ENCODE measurements at regions not wholly inside any gene's neighbourhood (a gene's known extent, or its start where the extent isn't known, plus 50 kb on each side); places are given as distances from the start of the nearest gene placed in this dataset.

- H3K27ac ChIP-seq (ENCODE audit: low read depth, low read length) = no peak overlapping the region
- H3K4me2 ChIP-seq (ENCODE audit: insufficient read depth, low read length) = no peak overlapping the region
- no peaks in the 10 kb centered on the region for H3K79me2 ChIP-seq (ENCODE audit: insufficient read depth, low read length)
- no peak overlapping the region for H2AFZ ChIP-seq (ENCODE audit: low read length)
- H3K4me1 ChIP-seq (ENCODE audit: insufficient read depth, low read length) = no peaks in the 10 kb centered on the region
- no peaks in the 10 kb centered on the region for H4K20me1 ChIP-seq (ENCODE audit: insufficient read depth, low read length)
- no peaks in the 10 kb centered on the region for H3K9me3 ChIP-seq (ENCODE audit: low read depth, low read length)
- no peak for TF ChIP-seq CTCF (IDR thresholded peaks at IDR 0.05; ENCODE audit: extremely low read depth, low read depth, low read length)
- DNase-seq (ENCODE audit: insufficient read length, low spot score, missing footprints) = no peak
- no peaks in the 10 kb centered on the region for H3K27me3 ChIP-seq (ENCODE audit: insufficient read depth, low read length)
- no peak overlapping the region for H3K4me3 ChIP-seq (ENCODE audit: insufficient read depth, low read length)
- no peaks in the 10 kb centered on the region for H3K36me3 ChIP-seq (ENCODE audit: insufficient read depth, low read length)
Measured at GRCh38 chr1:116278541-116278866, 94.5 kb upstream of the ATP1A1 start.

- Histone ChIP-seq H3K36me3 (ENCODE audit: insufficient read depth, low read length) (no peaks in the 10 kb centered on the region), H3K4me1 (ENCODE audit: insufficient read depth, low read length) (no peaks in the 10 kb centered on the region), H3K27me3 (ENCODE audit: insufficient read depth, low read length) (no peaks in the 10 kb centered on the region), H3K79me2 (ENCODE audit: insufficient read depth, low read length) (no peaks in the 10 kb centered on the region), H3K9me3 (ENCODE audit: low read depth, low read length) (no peaks in the 10 kb centered on the region), H2AFZ (ENCODE audit: low read length) (no peak overlapping the region), H3K4me3 (ENCODE audit: insufficient read depth, low read length) (no peak overlapping the region), H4K20me1 (ENCODE audit: insufficient read depth, low read length) (no peaks in the 10 kb centered on the region), H3K27ac (ENCODE audit: low read depth, low read length) (no peak overlapping the region), H3K4me2 (ENCODE audit: insufficient read depth, low read length) (no peak overlapping the region)
- DNase-seq (ENCODE audit: insufficient read length, low spot score, missing footprints) = no peak
- no peak for TF ChIP-seq CTCF (IDR thresholded peaks at IDR 0.05; ENCODE audit: extremely low read depth, low read depth, low read length)
Measured at GRCh38 chr1:116279715-116280114, 93.3 kb upstream of the ATP1A1 start.

GRCh38 chr1:116284819-116285390 is 88.1 kb upstream of the ATP1A1 start:
- H2AFZ ChIP-seq (ENCODE audit: low read length) = no peak overlapping the region
- no peak for DNase-seq (ENCODE audit: insufficient read length, low spot score, missing footprints)
- H3K4me1 ChIP-seq (ENCODE audit: insufficient read depth, low read length) = no peaks in the 10 kb centered on the region
- H3K27ac ChIP-seq (ENCODE audit: low read depth, low read length) = no peak overlapping the region
- no peaks in the 10 kb centered on the region for H3K36me3 ChIP-seq (ENCODE audit: insufficient read depth, low read length)
- H4K20me1 ChIP-seq (ENCODE audit: insufficient read depth, low read length) = no peaks in the 10 kb centered on the region
- TF ChIP-seq CTCF (IDR thresholded peaks at IDR 0.05; ENCODE audit: extremely low read depth, low read depth, low read length) = no peak
- no peak overlapping the region for H3K4me2 ChIP-seq (ENCODE audit: insufficient read depth, low read length)
- no peak overlapping the region for H3K4me3 ChIP-seq (ENCODE audit: insufficient read depth, low read length)
- no peaks in the 10 kb centered on the region for H3K79me2 ChIP-seq (ENCODE audit: insufficient read depth, low read length)
- H3K27me3 ChIP-seq (ENCODE audit: insufficient read depth, low read length) = peaks cover 4% of the 10 kb centered on the region
- H3K9me3 ChIP-seq (ENCODE audit: low read depth, low read length) = no peaks in the 10 kb centered on the region

- H3K27me3 ChIP-seq (ENCODE audit: insufficient read depth, low read length) = peaks cover 7% of the 10 kb centered on the region
- H3K27ac ChIP-seq (ENCODE audit: low read depth, low read length) = no peak overlapping the region
- H3K79me2 ChIP-seq (ENCODE audit: insufficient read depth, low read length) = no peaks in the 10 kb centered on the region
- H4K20me1 ChIP-seq (ENCODE audit: insufficient read depth, low read length) = no peaks in the 10 kb centered on the region
- no peak overlapping the region for H3K4me2 ChIP-seq (ENCODE audit: insufficient read depth, low read length)
- no peaks in the 10 kb centered on the region for H3K36me3 ChIP-seq (ENCODE audit: insufficient read depth, low read length)
- no peak overlapping the region for H3K4me3 ChIP-seq (ENCODE audit: insufficient read depth, low read length)
- no peaks in the 10 kb centered on the region for H3K4me1 ChIP-seq (ENCODE audit: insufficient read depth, low read length)
- H2AFZ ChIP-seq (ENCODE audit: low read length) = no peak overlapping the region
- no peaks in the 10 kb centered on the region for H3K9me3 ChIP-seq (ENCODE audit: low read depth, low read length)
- no peak for TF ChIP-seq CTCF (IDR thresholded peaks at IDR 0.05; ENCODE audit: extremely low read depth, low read depth, low read length)
- no peak for DNase-seq (ENCODE audit: insufficient read length, low spot score, missing footprints)
Measured at GRCh38 chr1:116286541-116286971, 86.5 kb upstream of the ATP1A1 start.
